ENCODE measurements at regions not wholly inside any gene's neighbourhood (a gene's known extent, or its start where the extent isn't known, plus 50 kb on each side); places are given as distances from the start of the nearest gene placed in this dataset.
A peak's percentile ranks its signal among the peaks of the same experiment; 100 is the strongest.

- no peaks in the 10 kb centered on the region for H4K20me1 ChIP-seq (ENCODE audit: insufficient read depth)
- H3K4me3 ChIP-seq (ENCODE audit: low read depth in 2 of 2, low read length in 1 of 2), result no peak overlapping the region
- H3K4me2 ChIP-seq, result no peak overlapping the region
- H2AFZ ChIP-seq (ENCODE audit: low read depth), result no peak overlapping the region
- H3K27ac ChIP-seq (ENCODE audit: low read depth in 2 of 2, low read length in 1 of 2), result peak overlapping the region in 1 of 2 experiments; percentile 85; a peak in 2 of 4 replicates
- TF ChIP-seq GATA2 (CRISPR knock-in tag; IDR thresholded peaks at IDR 0.05) (peak; percentile 50; the same call in 1 of the 2 replicates), MXI1 (IDR thresholded peaks at IDR 0.05; ENCODE audit: low read depth, low read length) (no peak), EP300 (IDR thresholded peaks at IDR 0.05; ENCODE audit: borderline replicate concordance in 1 of 2, low read depth in 1 of 2, low read length in 1 of 2) (0 out of 4 replicates have a peak, but pooled peaks of 1 of the 2 experiments have one; percentile 8), TAF1 (IDR thresholded peaks at IDR 0.05; ENCODE audit: borderline replicate concordance, low read depth, low read length) (no peak)
- WGBS (ENCODE audit: low lambda C conversion rate), result 83% methylated on average over 1 of the region's 1 CpG
- H3K27me3 ChIP-seq (ENCODE audit: insufficient read depth), result no peaks in the 10 kb centered on the region
- ChIA-PET CTCF (interaction anchor here (1.1 to 1.5 kb wide), 2 partner anchors 14 to 136 kb away, joined by 3 read pairs; no protein-coding TSS in a partner anchor), POLR2A (interaction anchor here (1.9 kb wide), 1 partner anchor 44 kb away, joined by 8 read pairs; no protein-coding TSS in a partner anchor)
- H3K36me3 ChIP-seq (replicated peaks in 1 of 2; ENCODE audit: control insufficient read depth in 1 of 2, insufficient read depth in 2 of 2, low read length in 1 of 2), result no peaks in the 10 kb centered on the region
- H3K79me2 ChIP-seq (ENCODE audit: insufficient read depth), result no peaks in the 10 kb centered on the region
- no peak for DNase-seq
- H3K9ac ChIP-seq, result no peak overlapping the region
- no peaks in the 10 kb centered on the region for H3F3A ChIP-seq (replicated peaks; ENCODE audit: insufficient read depth)
- no peaks in the 10 kb centered on the region for H3K9me2 ChIP-seq
- no peaks in the 10 kb centered on the region for H3K9me3 ChIP-seq
- H3K4me1 ChIP-seq (ENCODE audit: control insufficient read depth in 1 of 2, insufficient read depth in 2 of 2, low read depth in 1 of 2, low read length in 1 of 2), result peaks cover 2 to 46% of the 10 kb centered on the region in 2 experiments; a peak in 3 of 4 replicates
Observed at GRCh38 chr10:78515873-78516153, 482.1 kb downstream of the RPS24 start.

GRCh38 chr10:78516236-78516635 lies 482.6 kb downstream of the RPS24 start:
- Histone ChIP-seq H3K4me3 (ENCODE audit: low read depth in 2 of 2, low read length in 1 of 2) (no peak overlapping the region), H3K4me1 (ENCODE audit: control insufficient read depth in 1 of 2, insufficient read depth in 2 of 2, low read depth in 1 of 2, low read length in 1 of 2) (peaks cover 5 to 46% of the 10 kb centered on the region in 2 experiments; a peak in 3 of 4 replicates), H3K4me2 (no peak overlapping the region), H3K27ac (ENCODE audit: low read depth in 2 of 2, low read length in 1 of 2) (peak overlapping the region in 1 of 2 experiments; percentile 85; a peak in 1 of 4 replicates), H3K9ac (no peak overlapping the region), H3K9me3 (no peaks in the 10 kb centered on the region), H3F3A (replicated peaks; ENCODE audit: insufficient read depth) (no peaks in the 10 kb centered on the region), H2AFZ (ENCODE audit: low read depth) (no peak overlapping the region), H3K79me2 (ENCODE audit: insufficient read depth) (no peaks in the 10 kb centered on the region), H3K9me2 (no peaks in the 10 kb centered on the region), H3K27me3 (ENCODE audit: insufficient read depth) (no peaks in the 10 kb centered on the region), H3K36me3 (replicated peaks in 1 of 2; ENCODE audit: control insufficient read depth in 1 of 2, insufficient read depth in 2 of 2, low read length in 1 of 2) (no peaks in the 10 kb centered on the region), H4K20me1 (ENCODE audit: insufficient read depth) (no peaks in the 10 kb centered on the region)
- DNase-seq, result no peak
- 100% methylated on average over 1 of the region's 3 CpGs for WGBS (ENCODE audit: low lambda C conversion rate)
- ChIA-PET CTCF (interaction anchor here (1.1 to 1.5 kb wide), 2 partner anchors 14 to 135 kb away, joined by 3 read pairs; no protein-coding TSS in a partner anchor), POLR2A (no interaction called here)
- no peak for TF ChIP-seq RAD21 (IDR thresholded peaks at IDR 0.05; ENCODE audit: low read length)
- TF ChIP-seq TCF12 (IDR thresholded peaks at IDR 0.05), result no peak
- TF ChIP-seq GABPA (IDR thresholded peaks at IDR 0.05; ENCODE audit: low read depth), result no peak
- no peak for TF ChIP-seq NFIC (IDR thresholded peaks at IDR 0.05; ENCODE audit: borderline replicate concordance)
- no peak for TF ChIP-seq TAF1 (IDR thresholded peaks at IDR 0.05; ENCODE audit: borderline replicate concordance, low read depth, low read length)
- no peak for TF ChIP-seq USF1 (IDR thresholded peaks at IDR 0.05; ENCODE audit: borderline replicate concordance, low read depth)
- no peak for TF ChIP-seq FOSL2 (IDR thresholded peaks at IDR 0.05; ENCODE audit: borderline replicate concordance, low read depth)
- no peak for TF ChIP-seq GATA2 (CRISPR knock-in tag; IDR thresholded peaks at IDR 0.05)
- TF ChIP-seq REST (IDR thresholded peaks at IDR 0.05; ENCODE audit: low read depth, low read length), result no peak
- no peak for TF ChIP-seq MAX (IDR thresholded peaks at IDR 0.05; ENCODE audit: low read depth)
- no peak for TF ChIP-seq CTCF (IDR thresholded peaks at IDR 0.05)
- TF ChIP-seq IRF3 (IDR thresholded peaks at IDR 0.05; ENCODE audit: low read depth, low read length), result no peak
- TF ChIP-seq MEF2A (IDR thresholded peaks at IDR 0.05; ENCODE audit: borderline replicate concordance, low read depth), result no peak
- no peak for TF ChIP-seq RCOR1 (IDR thresholded peaks at IDR 0.05; ENCODE audit: low read length)
- no peak for TF ChIP-seq YY1 (IDR thresholded peaks at IDR 0.05; ENCODE audit: low read depth)
- TF ChIP-seq TEAD4 (IDR thresholded peaks at IDR 0.05; ENCODE audit: borderline replicate concordance, insufficient read depth), result no peak
- no peak for TF ChIP-seq PBX3 (IDR thresholded peaks at IDR 0.05)
